Erythroblast (primary cell): ENCODE measurements at regions not wholly inside any gene's neighbourhood (a gene's known extent, or its start where the extent isn't known, plus 50 kb on each side); places are given as distances from the start of the nearest gene placed in this dataset.

Experiments
- GATA1 ChIP-seq: IDR thresholded peaks from 2 replicates; pipeline ENCODE4 v1.6.1; 2011; ENCODE audit warnings: low read depth, mild to moderate bottlenecking, control low read depth, low read length, moderate library complexity
- POLR2A ChIP-seq: IDR thresholded peaks from 2 replicates; pipeline ENCODE4 v1.6.1; 2011; ENCODE audit warnings: mild to moderate bottlenecking, low read length

GRCh38 chr12:47377414-47378221 lies 297.9 kb upstream of the AMIGO2 start:
- TF ChIP-seq POLR2A (no peak), GATA1 (no peak)
